Activated B cell treated with CpG ODN at 0.5 μM for 24 hours (primary cell): ENCODE measurements at regions not wholly inside any gene's neighbourhood (a gene's known extent, or its start where the extent isn't known, plus 50 kb on each side); places are given as distances from the start of the nearest gene placed in this dataset.
"Not testable (repeated sequence)": the region's sequence is repeated elsewhere in the genome, so short reads cannot be mapped to it uniquely, and the experiment has no call there.

ENCODE experiments used
- ATAC-seq: fragments of 200-7000 bp; cut with Tn5 transposase; one replicate; pipeline ENCODE4 v1.10.0; 2021; ENCODE audit warnings: low read depth, mild to moderate bottlenecking, moderate library complexity
- CTCF ChIA-PET: fragments of 350-600 bp; sonication (Branson Sonifier 250); formaldehyde crosslinking; loops from one replicate; lab custom pipeline; 2021; ENCODE audit warnings: antibody characterized with exemption; lab: Charles Lee
- POLR2A ChIA-PET: fragments of 350-600 bp; sonication (Branson Sonifier 250); formaldehyde crosslinking; loops from one replicate; lab custom pipeline; 2021; ENCODE audit warnings: antibody characterized with exemption; lab: Charles Lee
- DNase-seq: peaks from one replicate; pipeline ENCODE4 v3.0.0; 2022
- H3K27ac Mint-ChIP-seq: one replicate; pipeline ENCODE4 v1.8.0; 2020; ENCODE audit warnings: mixed read lengths
- H3K27me3 Mint-ChIP-seq: one replicate; pipeline ENCODE4 v1.8.0; 2021; ENCODE audit warnings: mixed read lengths
- H3K36me3 Mint-ChIP-seq: one replicate; pipeline ENCODE4 v1.8.0; 2021; ENCODE audit warnings: low read depth, mixed read lengths
- H3K4me1 Mint-ChIP-seq: one replicate; pipeline ENCODE4 v1.8.0; 2021; ENCODE audit warnings: mixed read lengths
- H3K4me3 Mint-ChIP-seq: one replicate; pipeline ENCODE4 v1.8.0; 2020; ENCODE audit warnings: mild to moderate bottlenecking, mixed read lengths
- H3K9me3 Mint-ChIP-seq: one replicate; pipeline ENCODE4 v1.8.0; 2020; ENCODE audit warnings: mixed read lengths
- CTCF ChIP-seq: fragments of 200-600 bp; IDR thresholded peaks from one replicate; pipeline ENCODE4 v1.8.0; 2022; ENCODE audit warnings: antibody characterized with exemption, mild to moderate bottlenecking
- intact Hi-C: fragments of 100-400 bp; cut with micrococcal nuclease; formaldehyde crosslinking; loops from one replicate; pipeline ENCODE4 v1.15.1; 2024

- no peaks in the 10 kb centered on the region for H3K4me1 Mint-ChIP-seq
- DNase-seq (no peak), ATAC-seq (no peak)
- H3K4me3 Mint-ChIP-seq = no peak overlapping the region
- intact Hi-C loops = no loop called here
- no peaks in the 10 kb centered on the region for H3K36me3 Mint-ChIP-seq
- ChIA-PET CTCF (no interaction called here), POLR2A (interaction anchor here (0.7 kb wide), 1 partner anchor 357 kb away, joined by 5 read pairs; no protein-coding TSS in a partner anchor)
- H3K27me3 Mint-ChIP-seq = no peaks in the 10 kb centered on the region
- no peak overlapping the region for H3K27ac Mint-ChIP-seq
- H3K9me3 Mint-ChIP-seq = no peaks in the 10 kb centered on the region
- no peak for TF ChIP-seq CTCF
Observed at GRCh38 chr11:19420868-19421533, 180.3 kb upstream of the E2F8 start.

GRCh38 chr11:19419808-19420207, 179.1 kb upstream of the E2F8 start:
- POLR2A ChIA-PET = no interaction called here
- ATAC-seq (no peak), DNase-seq (no peak)
- Mint-ChIP-seq H3K36me3 (no peaks in the 10 kb centered on the region), H3K4me1 (no peaks in the 10 kb centered on the region), H3K4me3 (no peak overlapping the region), H3K9me3 (no peaks in the 10 kb centered on the region), H3K27me3 (no peaks in the 10 kb centered on the region), H3K27ac (no peak overlapping the region)
- CTCF ChIA-PET = no interaction called here
- intact Hi-C loops = no loop called here
- TF ChIP-seq CTCF = no peak

- H3K27ac Mint-ChIP-seq = no peak overlapping the region
- H3K27me3 Mint-ChIP-seq = no peaks in the 10 kb centered on the region
- DNase-seq = no peak
- no peaks in the 10 kb centered on the region for H3K36me3 Mint-ChIP-seq
- ATAC-seq = no peak
- no peaks in the 10 kb centered on the region for H3K9me3 Mint-ChIP-seq
- intact Hi-C loops = no loop called here
- no peak overlapping the region for H3K4me3 Mint-ChIP-seq
- ChIA-PET CTCF (no interaction called here), POLR2A (no interaction called here)
- no peak for TF ChIP-seq CTCF
- no peaks in the 10 kb centered on the region for H3K4me1 Mint-ChIP-seq
Observed at GRCh38 chr11:19419021-19419750, 178.4 kb upstream of the E2F8 start.

GRCh38 chr11:19418221-19418620, 177.5 kb upstream of the E2F8 start:
- DNase-seq (no peak), ATAC-seq (no peak)
- TF ChIP-seq CTCF = no peak
- H3K27ac Mint-ChIP-seq = no peak overlapping the region
- ChIA-PET POLR2A (no interaction called here), CTCF (no interaction called here)
- intact Hi-C loops = no loop called here
- H3K4me3 Mint-ChIP-seq = no peak overlapping the region
- H3K36me3 Mint-ChIP-seq = no peaks in the 10 kb centered on the region
- H3K27me3 Mint-ChIP-seq = peaks cover 2% of the 10 kb centered on the region
- H3K9me3 Mint-ChIP-seq = no peaks in the 10 kb centered on the region
- H3K4me1 Mint-ChIP-seq = no peaks in the 10 kb centered on the region

GRCh38 chr11:19412070-19412469, 171.3 kb upstream of the E2F8 start:
- H3K9me3 Mint-ChIP-seq, H3K36me3 Mint-ChIP-seq, H3K27me3 Mint-ChIP-seq, H3K4me3 Mint-ChIP-seq, H3K27ac Mint-ChIP-seq, DNase-seq, ATAC-seq, H3K4me1 Mint-ChIP-seq, CTCF ChIA-PET, intact Hi-C loops, POLR2A ChIA-PET: not testable (repeated sequence)
